ENCODE measurements at regions not wholly inside any gene's neighbourhood (a gene's known extent, or its start where the extent isn't known, plus 50 kb on each side); places are given as distances from the start of the nearest gene placed in this dataset.

DNA sequence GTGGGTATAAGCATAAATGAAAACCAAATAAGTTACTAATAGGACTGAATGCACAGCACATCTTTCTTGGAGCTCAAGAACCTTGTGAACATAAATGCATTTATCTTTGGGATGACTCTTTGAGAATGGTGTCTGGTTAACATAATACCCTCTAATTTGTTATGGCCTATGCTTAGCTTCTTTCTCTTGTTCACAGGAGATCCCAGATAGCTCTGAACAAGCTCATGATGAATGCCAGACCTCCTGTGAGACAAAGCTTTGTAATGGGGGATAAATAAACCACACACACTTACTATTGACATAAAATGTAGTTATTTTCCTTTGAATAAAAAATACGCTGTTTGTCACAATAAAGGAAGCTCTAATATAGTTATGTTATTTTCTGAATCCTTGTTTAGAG is 111.5 kb downstream of the PSAT1 start:
- TF ChIP-seq, protein P1, sequence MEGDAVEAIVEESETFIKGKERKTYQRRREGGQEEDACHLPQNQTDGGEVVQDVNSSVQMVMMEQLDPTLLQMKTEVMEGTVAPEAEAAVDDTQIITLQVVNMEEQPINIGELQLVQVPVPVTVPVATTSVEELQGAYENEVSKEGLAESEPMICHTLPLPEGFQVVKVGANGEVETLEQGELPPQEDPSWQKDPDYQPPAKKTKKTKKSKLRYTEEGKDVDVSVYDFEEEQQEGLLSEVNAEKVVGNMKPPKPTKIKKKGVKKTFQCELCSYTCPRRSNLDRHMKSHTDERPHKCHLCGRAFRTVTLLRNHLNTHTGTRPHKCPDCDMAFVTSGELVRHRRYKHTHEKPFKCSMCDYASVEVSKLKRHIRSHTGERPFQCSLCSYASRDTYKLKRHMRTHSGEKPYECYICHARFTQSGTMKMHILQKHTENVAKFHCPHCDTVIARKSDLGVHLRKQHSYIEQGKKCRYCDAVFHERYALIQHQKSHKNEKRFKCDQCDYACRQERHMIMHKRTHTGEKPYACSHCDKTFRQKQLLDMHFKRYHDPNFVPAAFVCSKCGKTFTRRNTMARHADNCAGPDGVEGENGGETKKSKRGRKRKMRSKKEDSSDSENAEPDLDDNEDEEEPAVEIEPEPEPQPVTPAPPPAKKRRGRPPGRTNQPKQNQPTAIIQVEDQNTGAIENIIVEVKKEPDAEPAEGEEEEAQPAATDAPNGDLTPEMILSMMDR (IDR thresholded peaks at IDR 0.05; ENCODE audit: low read depth, low read length) = no peak
- TF ChIP-seq EZH2phosphoT487 (IDR thresholded peaks at IDR 0.05; ENCODE audit: low read depth) = no peak
